OCI-LY1 (cell line): ENCODE measurements at regions not wholly inside any gene's neighbourhood (a gene's known extent, or its start where the extent isn't known, plus 50 kb on each side); places are given as distances from the start of the nearest gene placed in this dataset.

Source experiments
- H2AFZ ChIP-seq: fragments of 200-600 bp; sonication (generic), shearing (Covaris generic); 2 replicates; pipeline ENCODE4 v1.6.0; 2014; ENCODE audit warnings: antibody characterized with exemption, mild to moderate bottlenecking, low read length
- H3F3A ChIP-seq: fragments of 200-600 bp; sonication (generic), shearing (Covaris generic); 2 replicates; pipeline ENCODE4 v1.6.0; 2014; ENCODE audit warnings: mild to moderate bottlenecking, antibody characterized with exemption, low read length, moderate library complexity; ENCODE audit not compliant: insufficient read depth
- H3K27ac ChIP-seq: fragments of 200-600 bp; sonication (generic); 2 replicates; pipeline ENCODE4 v1.5.1; 2014; ENCODE audit warnings: low read length, mixed run types, mild to moderate bottlenecking, low read depth; ENCODE audit not compliant: poor library complexity, severe bottlenecking
- H3K27me3 ChIP-seq: fragments of 200-600 bp; sonication (generic); 2 replicates; pipeline ENCODE4 v1.6.0; 2014; ENCODE audit warnings: antibody characterized with exemption, mild to moderate bottlenecking, low read length, moderate library complexity; ENCODE audit not compliant: insufficient read depth
- H3K36me3 ChIP-seq: fragments of 200-600 bp; sonication (generic); 2 replicates; pipeline ENCODE4 v1.6.1; 2014; ENCODE audit warnings: mild to moderate bottlenecking, antibody characterized with exemption, low read length, moderate library complexity, mixed read lengths; ENCODE audit not compliant: insufficient read depth
- H3K4me1 ChIP-seq: fragments of 200-600 bp; sonication (generic); 2 replicates; pipeline ENCODE4 v1.5.1; 2014; ENCODE audit warnings: mild to moderate bottlenecking, low read length, moderate library complexity; ENCODE audit not compliant: insufficient read depth, severe bottlenecking
- H3K4me2 ChIP-seq: fragments of 200-600 bp; sonication (generic), shearing (Covaris generic); 2 replicates; pipeline ENCODE4 v1.6.1; 2014; ENCODE audit warnings: low read length
- H3K4me3 ChIP-seq: fragments of 200-600 bp; sonication (generic); 2 replicates; pipeline ENCODE4 v1.5.1; 2014; ENCODE audit warnings: low read length, low read depth, mild to moderate bottlenecking, mixed read lengths; ENCODE audit not compliant: poor library complexity, severe bottlenecking
- H3K79me2 ChIP-seq: fragments of 200-600 bp; shearing (Covaris generic); 2 replicates; pipeline ENCODE4 v1.6.1; 2016; ENCODE audit warnings: mixed run types, low read length, mixed read lengths; ENCODE audit not compliant: insufficient read depth
- H3K9ac ChIP-seq: fragments of 200-600 bp; sonication (generic), shearing (Covaris generic); 2 replicates; pipeline ENCODE4 v1.6.1; 2014; ENCODE audit warnings: mild to moderate bottlenecking, low read length, mixed read lengths
- H3K9me2 ChIP-seq: fragments of 200-600 bp; sonication (generic), shearing (Covaris generic); 2 replicates; pipeline ENCODE4 v1.6.1; 2014; ENCODE audit warnings: low read depth, mild to moderate bottlenecking, low read length, mixed read lengths
- H3K9me3 ChIP-seq: fragments of 200-600 bp; shearing (Covaris generic); 2 replicates; pipeline ENCODE4 v1.6.1; 2014; ENCODE audit warnings: low read length, mixed read lengths
- H4K20me1 ChIP-seq: fragments of 200-600 bp; sonication (generic), shearing (Covaris generic); 2 replicates; pipeline ENCODE4 v1.6.0; 2016; ENCODE audit warnings: mild to moderate bottlenecking, low read length; ENCODE audit not compliant: insufficient read depth
- CTCF ChIP-seq: fragments of 200-600 bp; sonication (generic), shearing (Covaris generic); IDR thresholded peaks from 2 replicates; pipeline ENCODE4 v1.5.1; 2017; ENCODE audit warnings: mild to moderate bottlenecking, antibody characterized with exemption, low read length, moderate library complexity, mixed read lengths
- EZH2 ChIP-seq: fragments of 200-600 bp; sonication (generic), shearing (Covaris generic); IDR thresholded peaks from 2 replicates; pipeline ENCODE4 v1.8.0; 2017; ENCODE audit warnings: borderline replicate concordance, mixed run types, mild to moderate bottlenecking, antibody characterized with exemption, low read length, moderate library complexity, mixed read lengths

- H3K9me3 ChIP-seq, result no peaks in the 10 kb centered on the region
- H3K36me3 ChIP-seq, result no peaks in the 10 kb centered on the region
- no peak overlapping the region for H3K27ac ChIP-seq
- H3K4me3 ChIP-seq, result no peak overlapping the region
- no peak for TF ChIP-seq CTCF
- no peak for TF ChIP-seq EZH2
- no peaks in the 10 kb centered on the region for H3K9me2 ChIP-seq
- no peaks in the 10 kb centered on the region for H3F3A ChIP-seq
- no peaks in the 10 kb centered on the region for H3K79me2 ChIP-seq
- no peaks in the 10 kb centered on the region for H4K20me1 ChIP-seq
- no peak overlapping the region for H2AFZ ChIP-seq
- no peak overlapping the region for H3K9ac ChIP-seq
- no peaks in the 10 kb centered on the region for H3K4me1 ChIP-seq
- no peaks in the 10 kb centered on the region for H3K27me3 ChIP-seq
- H3K4me2 ChIP-seq, result no peak overlapping the region
Observed at GRCh38 chr21:24729568-24729967, 877.7 kb downstream of the MRPL39 start.

DNA sequence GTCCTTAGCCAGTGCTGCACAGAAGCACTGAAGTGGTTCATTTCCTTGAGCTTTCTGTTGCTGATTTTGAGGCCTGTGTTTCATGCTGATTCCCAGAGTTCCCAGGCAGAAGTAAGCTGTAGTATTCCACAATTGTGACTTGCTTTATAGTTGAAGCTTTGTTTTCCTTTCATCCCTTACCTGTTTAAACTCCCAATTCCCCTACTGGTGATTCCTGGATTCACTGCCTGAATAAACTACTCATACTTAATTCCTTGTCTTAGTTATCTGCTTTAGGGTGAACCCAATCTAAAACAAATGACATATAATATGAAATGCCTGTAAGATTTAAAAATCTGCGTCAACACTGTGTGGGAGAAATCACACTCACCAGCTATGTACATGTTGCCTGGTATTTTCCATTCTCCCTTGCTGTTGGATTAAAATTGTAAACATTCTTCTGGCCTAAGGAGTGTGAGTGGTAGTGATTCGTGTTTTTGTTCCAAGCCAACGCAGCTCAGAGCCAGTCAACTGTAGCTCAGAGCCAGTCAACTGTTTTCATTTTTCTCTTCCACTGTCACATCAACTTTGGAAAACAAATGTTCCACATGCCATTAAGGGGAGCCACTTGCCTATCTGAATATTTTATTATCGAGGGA is 879.4 kb downstream of the MRPL39 start:
- Histone ChIP-seq H4K20me1 (no peaks in the 10 kb centered on the region), H3K9me2 (no peaks in the 10 kb centered on the region), H2AFZ (no peak overlapping the region), H3K36me3 (no peaks in the 10 kb centered on the region), H3K9ac (no peak overlapping the region), H3K4me3 (no peak overlapping the region), H3F3A (no peaks in the 10 kb centered on the region), H3K4me2 (no peak overlapping the region), H3K79me2 (no peaks in the 10 kb centered on the region), H3K9me3 (no peaks in the 10 kb centered on the region), H3K4me1 (no peaks in the 10 kb centered on the region), H3K27me3 (no peaks in the 10 kb centered on the region), H3K27ac (no peak overlapping the region)
- TF ChIP-seq EZH2 (no peak), CTCF (no peak)

DNA sequence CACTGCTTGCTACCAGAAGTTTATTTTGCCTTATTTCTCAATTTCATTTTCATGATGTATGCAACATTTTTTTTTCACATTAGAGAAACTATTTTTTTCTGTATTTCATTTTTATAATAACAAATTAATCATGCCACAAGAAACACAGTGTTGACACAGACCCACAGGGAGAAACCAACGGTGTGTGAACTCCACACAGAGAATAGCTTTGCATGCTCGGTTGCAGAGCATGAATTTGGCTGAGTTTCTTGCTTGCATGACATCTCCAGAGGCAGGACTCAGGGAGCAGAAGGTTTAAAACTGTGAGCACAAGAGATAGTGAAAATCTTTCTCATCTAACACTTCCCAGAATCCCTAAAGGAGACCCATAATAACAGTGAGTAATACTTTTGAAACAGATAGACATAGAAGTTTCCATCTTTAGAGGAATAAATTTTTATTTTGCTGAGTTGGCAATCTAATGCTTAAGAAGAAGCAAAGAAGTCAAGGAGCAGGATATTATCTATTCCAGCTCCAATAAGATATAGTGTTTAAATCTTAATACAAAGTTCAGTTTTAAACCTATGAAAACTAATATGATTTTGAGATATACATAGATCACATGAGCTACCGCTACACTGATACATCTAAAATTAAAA is 890.9 kb downstream of the MRPL39 start:
- no peaks in the 10 kb centered on the region for H3K9me3 ChIP-seq
- no peak overlapping the region for H3K27ac ChIP-seq
- no peak for TF ChIP-seq CTCF
- no peak for TF ChIP-seq EZH2
- no peaks in the 10 kb centered on the region for H3K9me2 ChIP-seq
- no peak overlapping the region for H3K4me3 ChIP-seq
- no peak overlapping the region for H3K9ac ChIP-seq
- no peak overlapping the region for H3K4me2 ChIP-seq
- no peaks in the 10 kb centered on the region for H3K4me1 ChIP-seq
- no peaks in the 10 kb centered on the region for H4K20me1 ChIP-seq
- no peaks in the 10 kb centered on the region for H3F3A ChIP-seq
- H3K27me3 ChIP-seq, result no peaks in the 10 kb centered on the region
- no peaks in the 10 kb centered on the region for H3K36me3 ChIP-seq
- no peaks in the 10 kb centered on the region for H3K79me2 ChIP-seq
- H2AFZ ChIP-seq, result no peak overlapping the region
